ENCODE measurements at regions not wholly inside any gene's neighbourhood (a gene's known extent, or its start where the extent isn't known, plus 50 kb on each side); places are given as distances from the start of the nearest gene placed in this dataset.
A peak's percentile ranks its signal among the peaks of the same experiment; 100 is the strongest.
"Not testable (repeated sequence)": the region's sequence is repeated elsewhere in the genome, so short reads cannot be mapped to it uniquely, and the experiment has no call there.

- DNase-seq, H3K27me3 Mint-ChIP-seq, H3K4me3 Mint-ChIP-seq, H3K36me3 Mint-ChIP-seq, H3K4me1 Mint-ChIP-seq, H3K27ac Mint-ChIP-seq, H3K9me3 Mint-ChIP-seq, CTCF ChIA-PET: not testable (repeated sequence)
Observed at GRCh38 chr1:120290105-120290504, 113.8 kb upstream of the SEC22B start.

GRCh38 chr1:120289601-120290074 is 113.3 kb upstream of the SEC22B start:
- DNase-seq, H3K4me1 Mint-ChIP-seq, H3K4me3 Mint-ChIP-seq, CTCF ChIA-PET, H3K36me3 Mint-ChIP-seq, H3K27me3 Mint-ChIP-seq, H3K9me3 Mint-ChIP-seq, H3K27ac Mint-ChIP-seq: not testable (repeated sequence)

DNA sequence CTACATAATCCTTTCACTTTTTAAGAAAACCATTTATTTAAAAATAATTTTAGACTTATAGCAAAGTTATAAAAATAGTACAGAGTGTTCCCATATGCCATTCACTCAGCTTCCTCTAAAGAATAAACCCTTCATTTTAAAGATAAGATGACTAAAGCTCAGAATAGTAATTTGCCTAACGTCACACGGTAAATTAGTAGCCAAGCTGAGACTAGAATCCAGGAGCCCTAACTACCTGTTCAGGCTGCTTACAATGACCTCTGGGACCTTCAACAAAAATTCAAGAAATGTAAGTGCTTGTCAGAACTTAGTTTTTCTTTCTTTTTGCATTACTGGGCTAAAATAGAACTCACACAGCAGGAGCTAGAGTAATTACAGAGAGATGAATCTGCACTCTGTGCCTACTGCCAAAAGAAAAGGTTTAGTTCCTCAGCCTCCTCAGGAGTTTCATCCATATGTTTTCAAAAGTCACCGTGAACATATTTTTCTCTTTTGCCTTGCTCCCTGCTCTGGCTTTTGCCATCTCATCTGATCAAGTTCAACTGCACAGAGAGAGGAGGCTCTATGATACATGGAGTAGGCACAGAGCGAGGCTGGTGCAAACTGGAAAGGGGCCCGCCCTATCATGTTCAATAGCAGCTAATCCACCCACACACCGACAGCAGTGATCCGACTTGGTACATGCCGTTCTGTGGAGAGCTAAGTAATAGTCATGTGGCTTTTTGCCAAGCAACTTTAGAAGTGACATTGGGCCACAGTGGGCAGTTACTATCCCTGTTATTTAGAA is 112.7 kb upstream of the SEC22B start:
- H3K27me3 Mint-ChIP-seq, H3K36me3 Mint-ChIP-seq, H3K9me3 Mint-ChIP-seq, DNase-seq, H3K27ac Mint-ChIP-seq, H3K4me1 Mint-ChIP-seq, H3K4me3 Mint-ChIP-seq, CTCF ChIA-PET: not testable (repeated sequence)

DNA sequence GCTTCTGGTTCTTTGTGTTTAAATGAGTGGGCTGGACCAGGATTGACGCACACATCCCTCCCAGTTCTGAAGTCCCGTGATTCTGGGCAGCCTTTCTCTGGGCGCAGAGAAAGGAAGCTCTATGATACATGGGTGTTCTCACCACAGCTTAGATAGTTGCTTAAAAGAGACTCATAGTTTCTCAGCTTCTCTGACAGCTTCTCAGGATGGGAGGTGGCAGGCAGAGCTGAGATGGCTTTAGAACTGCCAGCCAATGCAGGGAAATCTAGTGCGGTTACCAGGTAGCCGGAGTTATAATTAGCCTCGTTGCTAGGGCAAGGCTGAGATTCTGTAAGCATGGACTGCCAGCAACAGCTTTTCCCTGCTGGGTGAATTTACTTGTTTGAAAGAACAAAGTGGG is 111.8 kb upstream of the SEC22B start:
- H3K27ac Mint-ChIP-seq, H3K4me3 Mint-ChIP-seq, H3K4me1 Mint-ChIP-seq, CTCF ChIA-PET, H3K9me3 Mint-ChIP-seq, H3K36me3 Mint-ChIP-seq, DNase-seq, H3K27me3 Mint-ChIP-seq: not testable (repeated sequence)

DNA sequence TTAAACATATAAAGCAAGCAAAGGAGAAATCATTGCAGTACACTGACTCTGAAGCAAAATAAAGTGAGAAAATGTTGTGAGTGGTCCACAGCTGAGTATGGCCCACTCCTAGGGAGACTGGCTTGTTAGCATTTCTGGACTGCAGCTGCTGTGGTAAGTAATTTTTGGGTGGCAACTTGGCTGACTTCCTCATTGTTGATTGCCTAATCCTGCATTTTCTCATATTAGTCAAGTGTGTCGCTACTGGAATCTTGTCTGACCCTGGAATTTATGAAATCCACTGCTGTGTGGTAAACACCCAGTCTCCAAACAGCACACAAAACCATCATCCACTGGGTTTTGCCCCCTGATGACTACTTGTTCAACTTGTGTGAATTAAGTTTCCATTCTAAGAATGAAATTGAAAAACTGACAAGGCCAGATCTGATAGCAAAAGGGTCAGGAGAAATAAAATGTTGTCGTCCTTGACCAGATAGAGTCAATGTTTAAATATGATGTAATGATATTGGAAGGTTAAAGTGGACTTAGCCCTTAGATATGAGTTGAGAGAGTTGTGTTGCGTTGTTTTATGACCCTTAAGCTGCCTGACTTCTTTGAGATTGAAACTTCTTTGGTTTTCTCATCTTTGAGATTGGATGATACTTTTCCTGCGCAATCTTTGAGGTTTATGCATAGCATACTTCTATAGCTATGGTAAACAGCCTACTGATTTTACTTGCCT is 106.6 kb upstream of the SEC22B start:
- H3K27me3 Mint-ChIP-seq, H3K27ac Mint-ChIP-seq, H3K4me3 Mint-ChIP-seq, H3K36me3 Mint-ChIP-seq, H3K9me3 Mint-ChIP-seq, H3K4me1 Mint-ChIP-seq, CTCF ChIA-PET, DNase-seq: not testable (repeated sequence)

DNA sequence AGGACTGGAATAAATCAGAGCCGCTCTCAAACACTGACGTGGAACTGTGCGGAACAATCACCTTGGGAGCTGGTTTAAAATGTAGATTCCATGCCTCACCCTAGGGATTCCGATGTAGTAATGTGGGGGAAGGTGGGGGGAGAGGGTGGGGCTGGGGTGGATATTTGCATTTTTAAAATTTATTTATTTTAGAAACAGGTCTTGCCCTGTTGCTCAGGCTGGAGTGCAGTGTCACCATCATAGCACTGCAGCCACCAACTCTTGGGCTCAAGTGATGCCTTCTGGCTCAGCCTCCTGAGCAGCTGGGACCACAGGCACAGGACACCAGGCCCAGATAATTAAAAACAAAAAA is 101.9 kb upstream of the SEC22B start:
- H3K4me1 Mint-ChIP-seq, H3K27ac Mint-ChIP-seq, H3K36me3 Mint-ChIP-seq, H3K4me3 Mint-ChIP-seq, H3K9me3 Mint-ChIP-seq, H3K27me3 Mint-ChIP-seq, DNase-seq, CTCF ChIA-PET: not testable (repeated sequence)

GRCh38 chr1:120277428-120278258 is 101.3 kb upstream of the SEC22B start:
- DNase-seq, CTCF ChIA-PET, H3K4me3 Mint-ChIP-seq, H3K27me3 Mint-ChIP-seq, H3K36me3 Mint-ChIP-seq, H3K27ac Mint-ChIP-seq, H3K4me1 Mint-ChIP-seq, H3K9me3 Mint-ChIP-seq: not testable (repeated sequence)

- H3K4me3 Mint-ChIP-seq = not testable (repeated sequence)
Observed at GRCh38 chr1:120276710-120277109, 100.4 kb upstream of the SEC22B start.

GRCh38 chr1:120274438-120274837 is 98.1 kb upstream of the SEC22B start:
- H3K9me3 Mint-ChIP-seq, H3K27me3 Mint-ChIP-seq, CTCF ChIA-PET, H3K4me3 Mint-ChIP-seq, DNase-seq, H3K36me3 Mint-ChIP-seq, H3K27ac Mint-ChIP-seq, H3K4me1 Mint-ChIP-seq: not testable (repeated sequence)

More at GRCh38 chr1:120276710-120277109, 100.4 kb upstream of the SEC22B start:
- H3K27me3 Mint-ChIP-seq, H3K4me1 Mint-ChIP-seq, DNase-seq, CTCF ChIA-PET, H3K36me3 Mint-ChIP-seq, H3K27ac Mint-ChIP-seq, H3K9me3 Mint-ChIP-seq: not testable (repeated sequence)

GRCh38 chr1:120273363-120273762 is 97.0 kb upstream of the SEC22B start:
- not testable (repeated sequence) for H3K36me3 Mint-ChIP-seq

GRCh38 chr1:120272242-120272641 is 95.9 kb upstream of the SEC22B start:
- DNase-seq, CTCF ChIA-PET, H3K27me3 Mint-ChIP-seq, H3K36me3 Mint-ChIP-seq, H3K9me3 Mint-ChIP-seq, H3K4me1 Mint-ChIP-seq, H3K27ac Mint-ChIP-seq, H3K4me3 Mint-ChIP-seq: not testable (repeated sequence)

More at GRCh38 chr1:120273363-120273762, 97.0 kb upstream of the SEC22B start:
- H3K27me3 Mint-ChIP-seq, H3K9me3 Mint-ChIP-seq, H3K27ac Mint-ChIP-seq, CTCF ChIA-PET, H3K4me1 Mint-ChIP-seq, H3K4me3 Mint-ChIP-seq: not testable (repeated sequence)
- peak; percentile 20 for DNase-seq

GRCh38 chr1:120271561-120272221 is 95.4 kb upstream of the SEC22B start:
- H3K9me3 Mint-ChIP-seq, H3K36me3 Mint-ChIP-seq, H3K27me3 Mint-ChIP-seq, H3K4me3 Mint-ChIP-seq, H3K27ac Mint-ChIP-seq, H3K4me1 Mint-ChIP-seq, CTCF ChIA-PET, DNase-seq: not testable (repeated sequence)

DNA sequence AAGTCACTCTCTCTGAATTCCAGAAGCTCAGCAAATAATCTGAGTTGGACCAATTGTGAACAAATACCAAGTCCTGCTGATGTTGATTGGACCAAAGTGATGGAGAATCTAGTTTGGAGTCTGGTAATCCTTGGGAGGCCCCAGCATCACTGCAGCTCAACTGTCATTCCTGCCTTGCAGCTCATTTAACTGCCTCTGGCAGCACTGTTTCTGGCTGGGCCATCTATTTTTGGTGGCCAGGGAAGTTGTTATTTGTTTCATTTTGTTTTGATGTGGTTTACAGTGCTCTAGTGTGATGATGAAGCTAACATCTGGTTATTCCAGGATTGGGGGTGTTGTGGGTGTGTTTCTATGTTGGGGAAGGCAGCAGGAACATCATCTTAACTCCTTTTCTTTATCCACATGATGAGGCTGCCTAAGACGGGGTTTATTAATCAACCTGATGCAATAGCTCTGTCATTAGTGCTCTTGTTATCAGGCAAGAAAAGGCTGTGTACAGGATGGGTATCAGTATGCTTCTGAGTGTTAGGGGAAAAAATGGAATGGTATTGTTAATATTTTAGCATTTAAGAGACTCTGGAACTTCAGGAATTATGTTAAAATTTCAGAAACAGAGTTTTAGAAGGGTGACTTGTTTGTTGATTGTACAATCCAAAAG is 91.7 kb upstream of the SEC22B start:
- H3K36me3 Mint-ChIP-seq, DNase-seq, H3K4me1 Mint-ChIP-seq, H3K27ac Mint-ChIP-seq, H3K27me3 Mint-ChIP-seq, CTCF ChIA-PET, H3K9me3 Mint-ChIP-seq, H3K4me3 Mint-ChIP-seq: not testable (repeated sequence)

DNA sequence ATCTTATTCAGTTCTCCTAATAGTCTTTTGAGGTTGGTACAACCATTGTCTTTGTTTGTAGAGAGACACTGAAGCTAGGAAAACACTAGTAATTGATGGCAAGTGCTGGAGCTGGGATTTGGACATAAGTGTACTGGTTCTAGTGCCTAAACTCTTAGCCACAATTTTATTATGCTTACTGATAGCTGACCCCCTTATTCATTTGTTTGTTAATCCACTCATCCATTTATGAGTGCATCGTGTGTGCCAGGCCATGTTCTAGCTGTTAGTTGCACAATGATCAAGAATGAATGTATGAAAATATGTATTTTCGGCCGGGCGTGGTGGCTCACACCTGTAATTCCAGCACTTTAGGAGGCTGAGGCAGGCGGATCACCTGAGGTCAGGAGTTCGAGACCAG is 88.2 kb upstream of the SEC22B start:
- H3K36me3 Mint-ChIP-seq, H3K27ac Mint-ChIP-seq, DNase-seq, H3K27me3 Mint-ChIP-seq, CTCF ChIA-PET, H3K4me3 Mint-ChIP-seq, H3K9me3 Mint-ChIP-seq, H3K4me1 Mint-ChIP-seq: not testable (repeated sequence)
